Suprapubic skin (tissue), 3 donors: ENCODE measurements at regions not wholly inside any gene's neighbourhood (a gene's known extent, or its start where the extent isn't known, plus 50 kb on each side); places are given as distances from the start of the nearest gene placed in this dataset.

Experiments
- POLR2AphosphoS5 ChIP-seq, 3 donors: sonication (generic); formaldehyde crosslinking; IDR thresholded peaks; one replicate each; pipeline ENCODE4 v1.6.1; 2017; ENCODE audit warnings: antibody characterized with exemption in 3 of 3
- TF ChIP-seq, protein P1 (sequence below), 2 donors: fragments of 200-600 bp in 1 of 2; fragments of 450-650 bp in 1 of 2; sonication (generic) in 1 of 2; IDR thresholded peaks; one replicate each; pipeline ENCODE4 v1.5.1; 2016 to 2019; ENCODE audit warnings: antibody characterized with exemption in 2 of 2, mild to moderate bottlenecking in 1 of 2, moderate library complexity in 1 of 2

GRCh38 chr6:94893327-94893726, 684.0 kb upstream of the MANEA start:
- TF ChIP-seq, protein P1, sequence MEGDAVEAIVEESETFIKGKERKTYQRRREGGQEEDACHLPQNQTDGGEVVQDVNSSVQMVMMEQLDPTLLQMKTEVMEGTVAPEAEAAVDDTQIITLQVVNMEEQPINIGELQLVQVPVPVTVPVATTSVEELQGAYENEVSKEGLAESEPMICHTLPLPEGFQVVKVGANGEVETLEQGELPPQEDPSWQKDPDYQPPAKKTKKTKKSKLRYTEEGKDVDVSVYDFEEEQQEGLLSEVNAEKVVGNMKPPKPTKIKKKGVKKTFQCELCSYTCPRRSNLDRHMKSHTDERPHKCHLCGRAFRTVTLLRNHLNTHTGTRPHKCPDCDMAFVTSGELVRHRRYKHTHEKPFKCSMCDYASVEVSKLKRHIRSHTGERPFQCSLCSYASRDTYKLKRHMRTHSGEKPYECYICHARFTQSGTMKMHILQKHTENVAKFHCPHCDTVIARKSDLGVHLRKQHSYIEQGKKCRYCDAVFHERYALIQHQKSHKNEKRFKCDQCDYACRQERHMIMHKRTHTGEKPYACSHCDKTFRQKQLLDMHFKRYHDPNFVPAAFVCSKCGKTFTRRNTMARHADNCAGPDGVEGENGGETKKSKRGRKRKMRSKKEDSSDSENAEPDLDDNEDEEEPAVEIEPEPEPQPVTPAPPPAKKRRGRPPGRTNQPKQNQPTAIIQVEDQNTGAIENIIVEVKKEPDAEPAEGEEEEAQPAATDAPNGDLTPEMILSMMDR (IDR thresholded peaks at IDR 0.05), result no peak
- TF ChIP-seq POLR2AphosphoS5 (IDR thresholded peaks at IDR 0.05), result no peak
